ENCODE measurements at regions not wholly inside any gene's neighbourhood (a gene's known extent, or its start where the extent isn't known, plus 50 kb on each side); places are given as distances from the start of the nearest gene placed in this dataset.

DNA sequence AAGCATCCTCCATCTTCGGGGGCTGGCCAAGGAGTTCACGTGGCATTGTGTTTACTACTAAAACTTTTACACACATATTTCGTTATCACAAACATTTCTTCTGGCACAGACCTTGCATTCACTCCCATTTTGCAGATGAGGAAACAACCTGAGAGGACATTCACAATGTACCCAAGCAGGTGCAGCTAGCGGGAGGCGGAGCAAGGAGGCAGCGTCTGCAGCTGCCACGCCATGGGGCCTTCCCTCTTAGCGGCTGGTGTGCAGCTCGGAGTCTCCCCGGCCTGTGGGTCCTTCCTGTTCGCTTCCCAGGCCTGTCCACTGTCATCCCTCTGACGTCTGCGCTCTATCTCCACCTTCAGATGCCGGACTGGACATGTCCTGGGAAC is 807.8 kb downstream of the TBC1D22A start:
- BruUV-seq (replicated peaks): no TSS peak
- no peak overlapping the region for H2AK5ac ChIP-seq (ENCODE audit: low read depth, low read length)
- CTCF ChIA-PET: no interaction called here

More for the DNA sequence above, 807.8 kb downstream of the TBC1D22A start:
- WGBS, 2 experiments (ENCODE audit: extremely low coverage in 2 of 2, insufficient read length in 1 of 2): 57% methylated on average over 6 of the region's 14 CpGs; no CpG with 5 or more reads in 1 of the 2 experiments
- intact Hi-C loops (cut with micrococcal nuclease) (no loop called here), in situ Hi-C loops (cut with MboI; ENCODE audit: low sequenced_read_pairs) (no loop called here), dilution Hi-C loops (cut with HindIII; ENCODE audit: low sequenced_read_pairs, unreplicated experiment) (no loop called here)
- H4K20me1 ChIP-seq (ENCODE audit: insufficient read depth, low read length): no peaks in the 10 kb centered on the region
- no peak overlapping the region for H3K14ac ChIP-seq (replicated peaks; ENCODE audit: low read depth, low read length)
- ATAC-seq (ENCODE audit: low read depth): no peak
- H4K8ac ChIP-seq (ENCODE audit: low read depth in 2 of 2, low read length in 2 of 2): no peak overlapping the region
- no peak overlapping the region for H4K91ac ChIP-seq (ENCODE audit: insufficient read depth, low read depth, low read length)
- H3K9me1 ChIP-seq (ENCODE audit: insufficient read depth, low read length): no peaks in the 10 kb centered on the region
- H3K23ac ChIP-seq (ENCODE audit: low read depth, low read length): no peak overlapping the region
- H3K36me3 ChIP-seq (ENCODE audit: control insufficient read depth, insufficient read depth, low read length): no peaks in the 10 kb centered on the region
- no peak overlapping the region for H3K4me2 ChIP-seq (ENCODE audit: low read depth, low read length)
- H3K56ac ChIP-seq (ENCODE audit: extremely low read depth, insufficient read depth, low read length): no peak overlapping the region
- no peak overlapping the region for H3K4me3 ChIP-seq (ENCODE audit: insufficient read depth, low read depth, low read length)
- H2BK20ac ChIP-seq (ENCODE audit: low read depth, low read length): no peak overlapping the region
- no peak overlapping the region for H2AFZ ChIP-seq (replicated peaks; ENCODE audit: low read length, poor library complexity)
- no peak overlapping the region for H2AK9ac ChIP-seq (replicated peaks; ENCODE audit: low read depth, low read length, poor library complexity)
- POLR2A ChIA-PET (ENCODE audit: unreplicated experiment): no interaction called here
- H3K9me3 ChIP-seq (ENCODE audit: control insufficient read depth, insufficient read depth, low read length): peaks cover 48% of the 10 kb centered on the region
- H3K27me3 ChIP-seq (ENCODE audit: control insufficient read depth, insufficient read depth, low read length): no peaks in the 10 kb centered on the region
- H2BK15ac ChIP-seq (ENCODE audit: low read depth, low read length): no peak overlapping the region
- no peak for TF ChIP-seq CHD1 (IDR thresholded peaks at IDR 0.05; ENCODE audit: low read depth, low read length)
- TF ChIP-seq NFE2L2 (IDR thresholded peaks at IDR 0.05; ENCODE audit: low read depth, low read length): no peak
- no peak for TF ChIP-seq MAFK (IDR thresholded peaks at IDR 0.05; ENCODE audit: low read depth, low read length)
- TF ChIP-seq POLR2A (IDR thresholded peaks at IDR 0.05; ENCODE audit: low read depth, low read length): no peak
- no peak for TF ChIP-seq RFX5 (IDR thresholded peaks at IDR 0.05; ENCODE audit: low read depth, low read length)
- TF ChIP-seq RAD21 (IDR thresholded peaks at IDR 0.05; ENCODE audit: low read length): no peak
- TF ChIP-seq RCOR1 (IDR thresholded peaks at IDR 0.05; ENCODE audit: insufficient replicate concordance, low read length): no peak
- TF ChIP-seq, protein P1, sequence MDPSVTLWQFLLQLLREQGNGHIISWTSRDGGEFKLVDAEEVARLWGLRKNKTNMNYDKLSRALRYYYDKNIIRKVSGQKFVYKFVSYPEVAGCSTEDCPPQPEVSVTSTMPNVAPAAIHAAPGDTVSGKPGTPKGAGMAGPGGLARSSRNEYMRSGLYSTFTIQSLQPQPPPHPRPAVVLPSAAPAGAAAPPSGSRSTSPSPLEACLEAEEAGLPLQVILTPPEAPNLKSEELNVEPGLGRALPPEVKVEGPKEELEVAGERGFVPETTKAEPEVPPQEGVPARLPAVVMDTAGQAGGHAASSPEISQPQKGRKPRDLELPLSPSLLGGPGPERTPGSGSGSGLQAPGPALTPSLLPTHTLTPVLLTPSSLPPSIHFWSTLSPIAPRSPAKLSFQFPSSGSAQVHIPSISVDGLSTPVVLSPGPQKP (IDR thresholded peaks at IDR 0.05; ENCODE audit: borderline replicate concordance, low read depth, low read length): no peak
- TF ChIP-seq, protein P2, sequence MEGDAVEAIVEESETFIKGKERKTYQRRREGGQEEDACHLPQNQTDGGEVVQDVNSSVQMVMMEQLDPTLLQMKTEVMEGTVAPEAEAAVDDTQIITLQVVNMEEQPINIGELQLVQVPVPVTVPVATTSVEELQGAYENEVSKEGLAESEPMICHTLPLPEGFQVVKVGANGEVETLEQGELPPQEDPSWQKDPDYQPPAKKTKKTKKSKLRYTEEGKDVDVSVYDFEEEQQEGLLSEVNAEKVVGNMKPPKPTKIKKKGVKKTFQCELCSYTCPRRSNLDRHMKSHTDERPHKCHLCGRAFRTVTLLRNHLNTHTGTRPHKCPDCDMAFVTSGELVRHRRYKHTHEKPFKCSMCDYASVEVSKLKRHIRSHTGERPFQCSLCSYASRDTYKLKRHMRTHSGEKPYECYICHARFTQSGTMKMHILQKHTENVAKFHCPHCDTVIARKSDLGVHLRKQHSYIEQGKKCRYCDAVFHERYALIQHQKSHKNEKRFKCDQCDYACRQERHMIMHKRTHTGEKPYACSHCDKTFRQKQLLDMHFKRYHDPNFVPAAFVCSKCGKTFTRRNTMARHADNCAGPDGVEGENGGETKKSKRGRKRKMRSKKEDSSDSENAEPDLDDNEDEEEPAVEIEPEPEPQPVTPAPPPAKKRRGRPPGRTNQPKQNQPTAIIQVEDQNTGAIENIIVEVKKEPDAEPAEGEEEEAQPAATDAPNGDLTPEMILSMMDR (conservative IDR thresholded peaks at IDR 0.05; ENCODE audit: low read depth, low read length): no peak
- TF ChIP-seq USF2 (IDR thresholded peaks at IDR 0.05; ENCODE audit: low read depth, low read length): no peak
- no peak for TF ChIP-seq CEBPB (IDR thresholded peaks at IDR 0.05; ENCODE audit: low read depth, low read length)
- TF ChIP-seq FOS (IDR thresholded peaks at IDR 0.05; ENCODE audit: low read depth, low read length): no peak
- no peak for TF ChIP-seq SMC3 (IDR thresholded peaks at IDR 0.05; ENCODE audit: low read depth, low read length)
- no peak for TF ChIP-seq BHLHE40 (IDR thresholded peaks at IDR 0.05; ENCODE audit: low read depth, low read length)
- TF ChIP-seq MXI1 (IDR thresholded peaks at IDR 0.05; ENCODE audit: borderline replicate concordance, low read depth, low read length): no peak
- no peak for TF ChIP-seq MAZ (IDR thresholded peaks at IDR 0.05; ENCODE audit: borderline replicate concordance, low read depth, low read length)
- no peaks in the 10 kb centered on the region for H3K79me1 ChIP-seq (ENCODE audit: low read depth in 1 of 2, low read length in 2 of 2)
- H2BK120ac ChIP-seq (ENCODE audit: low read depth, low read length): no peak overlapping the region
- no peaks in the 10 kb centered on the region for H3K4me1 ChIP-seq (ENCODE audit: control insufficient read depth, insufficient read depth, low read length)
- H4K5ac ChIP-seq (ENCODE audit: low read depth, low read length): no peak overlapping the region
- no peak overlapping the region for H3K4ac ChIP-seq (ENCODE audit: low read depth, low read length)
- no peak overlapping the region for H3K18ac ChIP-seq (ENCODE audit: low read depth, low read length)
- no peak overlapping the region for H2BK5ac ChIP-seq (ENCODE audit: low read depth, low read length, poor library complexity, severe bottlenecking)
- no peak for DNase-seq
- H3K9ac ChIP-seq (ENCODE audit: low read depth, low read length): no peak overlapping the region
- no peak overlapping the region for H3K27ac ChIP-seq (ENCODE audit: insufficient read depth, low read length)

All from IMR-90 (cell line).